A549 (cell line): ENCODE measurements at regions not wholly inside any gene's neighbourhood (a gene's known extent, or its start where the extent isn't known, plus 50 kb on each side); places are given as distances from the start of the nearest gene placed in this dataset.

Experiments used
- ATAC-seq, 2 experiments: fragments of 200-7000 bp in 1 of 2; fragments of >200 bp in 1 of 2; cut with Nextera tagmentation in 1 of 2; cut with Tn5 transposase in 1 of 2; 3 replicates each; pipeline versions ENCODE4 v1.8.0 to v1.9.1; 2018 to 2020; ENCODE audit warnings: mild to moderate bottlenecking in 1 of 2, moderate library complexity in 1 of 2
- CTCF ChIA-PET: fragments of 300-600 bp; sonication (Branson Sonifier 250); formaldehyde crosslinking; extraction: SDS; loops from one replicate; lab custom pipeline; 2021; ENCODE audit warnings: antibody characterized with exemption, inconsistent platforms; lab: Yijun Ruan, JAX
- POLR2A ChIA-PET: fragments of 350-600 bp; formaldehyde crosslinking; extraction: SDS; loops from one replicate; lab custom pipeline; 2021; ENCODE audit warnings: antibody characterized with exemption, inconsistent platforms; lab: Yijun Ruan, JAX
- DNase-seq, 2 experiments: peaks; one replicate each; pipeline versions ENCODE4 v3.0.0 to v3.0.0-alpha.2; 2011 to 2016; ENCODE audit warnings: low read depth in 1 of 2, low spot score in 1 of 2
- FAIRE-seq: peaks from 2 replicates; lab custom pipeline; 2011; peaks lifted over from hg19 to GRCh38; lab: Jason Lieb, UNC
- H3K27ac ChIP-seq, 2 experiments: fragments of >200 bp; sonication (Bioruptor Twin); formaldehyde crosslinking; 3 replicates each; pipeline ENCODE4 v1.5.1; 2016 to 2017
- H3K4me1 ChIP-seq: fragments of >200 bp; sonication (Bioruptor Twin); formaldehyde crosslinking; 3 replicates; pipeline ENCODE4 v1.6.1; 2016
- H3K4me2 ChIP-seq: fragments of >200 bp; sonication (Bioruptor Twin); formaldehyde crosslinking; 3 replicates; pipeline ENCODE4 v1.6.1; 2016
- H3K4me3 ChIP-seq: fragments of >200 bp; sonication (Bioruptor Twin); formaldehyde crosslinking; 3 replicates; pipeline ENCODE4 v1.5.1; 2016
- H3K9me3 ChIP-seq: fragments of >200 bp; sonication (Bioruptor Twin); formaldehyde crosslinking; 3 replicates; pipeline ENCODE4 v1.6.1; 2016
- BHLHE40 ChIP-seq: IDR thresholded peaks from 2 replicates; pipeline ENCODE4 v1.6.1; 2012; ENCODE audit warnings: low read depth, low read length, inconsistent platforms
- CBX8 ChIP-seq: fragments of 200-600 bp; sonication (generic); IDR thresholded peaks from 2 replicates; pipeline ENCODE4 v1.6.1; 2016
- CHD2 ChIP-seq: fragments of 150-350 bp; IDR thresholded peaks from 2 replicates; pipeline ENCODE4 v1.6.1; 2014; ENCODE audit warnings: low read length; ENCODE audit not compliant: partially characterized antibody
- EHMT2 ChIP-seq: fragments of 200-600 bp; sonication (generic); IDR thresholded peaks from 2 replicates; pipeline ENCODE4 v1.6.1; 2016; ENCODE audit warnings: antibody characterized with exemption, low read depth, mild to moderate bottlenecking, moderate library complexity
- ESRRA ChIP-seq: fragments of 150-350 bp; IDR thresholded peaks from 2 replicates; pipeline ENCODE4 v1.6.1; 2014; ENCODE audit warnings: mild to moderate bottlenecking, low read length, borderline replicate concordance
- FOSL2 ChIP-seq, 2 experiments: fragments of 450-650 bp in 1 of 2; fragments of >200 bp in 1 of 2; sonication (Bioruptor Twin) in 1 of 2; formaldehyde crosslinking; IDR thresholded peaks; 2 replicates each; pipeline versions ENCODE4 v1.5.0 to v1.6.1; 2016 to 2020; ENCODE audit warnings: mild to moderate bottlenecking in 1 of 2, moderate library complexity in 1 of 2
- HOXA7 ChIP-seq: fragments of 250-450 bp; sonication (Bioruptor Pico); IDR thresholded peaks from 2 replicates; pipeline ENCODE4 v1.5.0; 2020; ENCODE audit warnings: mild to moderate bottlenecking, moderate library complexity
- HOXB5 ChIP-seq: fragments of 250-450 bp; sonication (Bioruptor Pico); IDR thresholded peaks from 2 replicates; pipeline ENCODE4 v1.5.0; 2020; ENCODE audit warnings: mild to moderate bottlenecking, moderate library complexity
- JUN ChIP-seq, 2 experiments: fragments of >200 bp; sonication (Bioruptor Twin); formaldehyde crosslinking; IDR thresholded peaks; 2 replicates in 1 of 2; 3 replicates in 1 of 2; pipeline ENCODE4 v1.6.1; 2016 to 2017
- JUNB ChIP-seq: fragments of >200 bp; sonication (Bioruptor Twin); formaldehyde crosslinking; IDR thresholded peaks from 2 replicates; pipeline ENCODE4 v1.6.1; 2016
- KDM1A ChIP-seq: fragments of 200-600 bp; sonication (generic); IDR thresholded peaks from 2 replicates; pipeline ENCODE4 v1.6.1; 2016; ENCODE audit warnings: low read depth, mild to moderate bottlenecking
- KDM5A ChIP-seq: fragments of 200-600 bp; sonication (generic); IDR thresholded peaks from 2 replicates; pipeline ENCODE4 v1.6.1; 2016; ENCODE audit warnings: antibody characterized with exemption, mild to moderate bottlenecking
- MAZ ChIP-seq: fragments of 150-350 bp; IDR thresholded peaks from 2 replicates; pipeline ENCODE4 v1.6.1; 2014; ENCODE audit warnings: antibody characterized with exemption, low read depth, low read length, borderline replicate concordance
- MYC ChIP-seq: IDR thresholded peaks from 2 replicates; pipeline ENCODE4 v1.6.1; 2012; ENCODE audit warnings: mild to moderate bottlenecking, inconsistent platforms, low read length, improper control_type of control experiment, borderline replicate concordance
- NPAS2 ChIP-seq: fragments of 250-450 bp; sonication (Bioruptor Pico); IDR thresholded peaks from 2 replicates; pipeline ENCODE4 v1.8.0; 2022; ENCODE audit warnings: mild to moderate bottlenecking, moderate library complexity, borderline replicate concordance
- NR3C1 ChIP-seq: fragments of >200 bp; sonication (Bioruptor Twin); formaldehyde crosslinking; IDR thresholded peaks from 3 replicates; pipeline ENCODE4 v1.6.1; 2017
- PHF8 ChIP-seq: fragments of 200-600 bp; sonication (generic); IDR thresholded peaks from 2 replicates; pipeline ENCODE4 v1.6.1; 2016; ENCODE audit warnings: low read depth, mild to moderate bottlenecking, antibody characterized with exemption, moderate library complexity, borderline replicate concordance
- RAD21 ChIP-seq, 2 experiments: fragments of >200 bp in 1 of 2; sonication (Bioruptor Twin) in 1 of 2; formaldehyde crosslinking in 1 of 2; IDR thresholded peaks in 1 of 2; conservative IDR thresholded peaks in 1 of 2; 2 replicates in 1 of 2; 3 replicates in 1 of 2; pipeline ENCODE4 v1.6.1; 2012 to 2018; ENCODE audit warnings: inconsistent platforms in 1 of 2
- RARB ChIP-seq: fragments of 250-450 bp; sonication (Bioruptor Pico); IDR thresholded peaks from 2 replicates; pipeline ENCODE4 v1.8.0; 2021; ENCODE audit warnings: mild to moderate bottlenecking, moderate library complexity
- RCOR1 ChIP-seq: fragments of 150-350 bp; IDR thresholded peaks from 2 replicates; pipeline ENCODE4 v1.6.1; 2014; ENCODE audit warnings: antibody characterized with exemption, low read length, low read depth
- RNF2 ChIP-seq: fragments of 200-600 bp; sonication (generic); IDR thresholded peaks from 2 replicates; pipeline ENCODE4 v1.6.1; 2016; ENCODE audit warnings: low read depth, mild to moderate bottlenecking, antibody characterized with exemption, moderate library complexity, borderline replicate concordance
- SREBF2 ChIP-seq: fragments of 450-650 bp; IDR thresholded peaks from 2 replicates; pipeline ENCODE4 v1.6.1; 2014; ENCODE audit warnings: mild to moderate bottlenecking, moderate library complexity
- TP53 ChIP-seq: fragments of 250-450 bp; sonication (Bioruptor Pico); IDR thresholded peaks from 2 replicates; pipeline ENCODE4 v1.5.0; 2021; ENCODE audit warnings: mild to moderate bottlenecking, moderate library complexity
- ZC3H11A ChIP-seq: fragments of 450-650 bp; IDR thresholded peaks from 2 replicates; pipeline ENCODE4 v1.6.1; 2014; ENCODE audit warnings: antibody characterized with exemption, mild to moderate bottlenecking
- ZFP36 ChIP-seq: fragments of 450-650 bp; IDR thresholded peaks from 2 replicates; pipeline ENCODE4 v1.6.1; 2014; ENCODE audit warnings: borderline replicate concordance; ENCODE audit not compliant: partially characterized antibody
- WGBS: methylation state at CpG from one replicate; pipeline ENCODE4 v1.1.6; 2017; ENCODE audit errors: missing lambda C conversion rate; 5-methylcytosine and 5-hydroxymethylcytosine counted together
- TF ChIP-seq, protein P1 (sequence below): fragments of 250-450 bp; sonication (Bioruptor Pico); IDR thresholded peaks from 2 replicates; pipeline ENCODE4 v1.5.0; 2021; ENCODE audit warnings: mild to moderate bottlenecking, moderate library complexity, borderline replicate concordance
- TF ChIP-seq, protein P2 (sequence below): fragments of >200 bp; sonication (Bioruptor Twin); formaldehyde crosslinking; IDR thresholded peaks from 2 replicates; pipeline ENCODE4 v1.6.1; 2016
- TF ChIP-seq, protein P3 (sequence below): fragments of 450-650 bp; IDR thresholded peaks from 2 replicates; pipeline ENCODE4 v1.6.1; 2014; ENCODE audit warnings: antibody characterized with exemption
- TF ChIP-seq, protein P4 (sequence below): IDR thresholded peaks from 2 replicates; pipeline ENCODE4 v1.6.1; 2012
- TF ChIP-seq, protein P5 (sequence below): IDR thresholded peaks from 2 replicates; pipeline ENCODE4 v1.6.1; 2012; ENCODE audit warnings: low read depth, borderline replicate concordance

DNA sequence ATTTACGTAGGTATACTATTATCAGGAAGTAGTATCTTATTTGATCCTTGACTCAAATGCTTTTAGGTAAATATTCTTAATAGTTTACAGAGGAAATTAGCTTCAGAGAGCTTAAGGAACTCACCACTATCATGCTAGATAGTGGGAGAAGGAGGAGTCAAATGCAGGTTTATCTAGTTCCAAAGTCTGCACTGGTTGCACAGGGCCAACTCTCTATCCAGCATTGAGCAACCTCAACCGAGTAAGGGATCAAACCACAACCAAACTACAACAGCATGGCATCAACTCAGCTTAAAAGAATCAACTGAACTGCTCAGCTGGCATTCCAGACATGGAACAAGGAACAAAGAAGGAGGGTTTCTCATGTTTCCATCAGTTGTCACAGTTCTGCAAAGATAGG lies 306.0 kb downstream of the MAF start:
- 17% methylated on average over 2 of the region's 2 CpGs for WGBS
- no peaks in the 10 kb centered on the region for H3K4me1 ChIP-seq
- no peak for ATAC-seq
- no peak for FAIRE-seq
- TF ChIP-seq, protein P1, sequence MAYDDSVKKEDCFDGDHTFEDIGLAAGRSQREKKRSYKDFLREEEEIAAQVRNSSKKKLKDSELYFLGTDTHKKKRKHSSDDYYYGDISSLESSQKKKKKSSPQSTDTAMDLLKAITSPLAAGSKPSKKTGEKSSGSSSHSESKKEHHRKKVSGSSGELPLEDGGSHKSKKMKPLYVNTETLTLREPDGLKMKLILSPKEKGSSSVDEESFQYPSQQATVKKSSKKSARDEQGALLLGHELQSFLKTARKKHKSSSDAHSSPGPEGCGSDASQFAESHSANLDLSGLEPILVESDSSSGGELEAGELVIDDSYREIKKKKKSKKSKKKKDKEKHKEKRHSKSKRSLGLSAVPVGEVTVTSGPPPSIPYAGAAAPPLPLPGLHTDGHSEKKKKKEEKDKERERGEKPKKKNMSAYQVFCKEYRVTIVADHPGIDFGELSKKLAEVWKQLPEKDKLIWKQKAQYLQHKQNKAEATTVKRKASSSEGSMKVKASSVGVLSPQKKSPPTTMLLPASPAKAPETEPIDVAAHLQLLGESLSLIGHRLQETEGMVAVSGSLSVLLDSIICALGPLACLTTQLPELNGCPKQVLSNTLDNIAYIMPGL (CRISPR knock-in tag) = no peak
- TF ChIP-seq, protein P2, sequence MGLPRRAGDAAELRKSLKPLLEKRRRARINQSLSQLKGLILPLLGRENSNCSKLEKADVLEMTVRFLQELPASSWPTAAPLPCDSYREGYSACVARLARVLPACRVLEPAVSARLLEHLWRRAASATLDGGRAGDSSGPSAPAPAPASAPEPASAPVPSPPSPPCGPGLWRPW = no peak
- no peak for TF ChIP-seq EHMT2
- TF ChIP-seq NR3C1 = no peak
- no peak for TF ChIP-seq NPAS2 (CRISPR knock-in tag)
- TF ChIP-seq JUN (IDR thresholded peaks at IDR 0.05) = no peak
- TF ChIP-seq CHD2 = no peak
- no peak for TF ChIP-seq CBX8
- TF ChIP-seq TP53 (CRISPR knock-in tag) = no peak
- TF ChIP-seq ESRRA = no peak
- no peak for TF ChIP-seq KDM5A
- no peak for TF ChIP-seq RCOR1
- TF ChIP-seq ZFP36 = no peak
- TF ChIP-seq RARB (CRISPR knock-in tag) = no peak
- no peak for TF ChIP-seq SREBF2
- H3K4me2 ChIP-seq = no peak overlapping the region
- no peaks in the 10 kb centered on the region for H3K9me3 ChIP-seq
- ChIA-PET POLR2A (no interaction called here), CTCF (no interaction called here)
- H3K27ac ChIP-seq = no peak overlapping the region
- DNase-seq = no peak
- H3K4me3 ChIP-seq = no peak overlapping the region

DNA sequence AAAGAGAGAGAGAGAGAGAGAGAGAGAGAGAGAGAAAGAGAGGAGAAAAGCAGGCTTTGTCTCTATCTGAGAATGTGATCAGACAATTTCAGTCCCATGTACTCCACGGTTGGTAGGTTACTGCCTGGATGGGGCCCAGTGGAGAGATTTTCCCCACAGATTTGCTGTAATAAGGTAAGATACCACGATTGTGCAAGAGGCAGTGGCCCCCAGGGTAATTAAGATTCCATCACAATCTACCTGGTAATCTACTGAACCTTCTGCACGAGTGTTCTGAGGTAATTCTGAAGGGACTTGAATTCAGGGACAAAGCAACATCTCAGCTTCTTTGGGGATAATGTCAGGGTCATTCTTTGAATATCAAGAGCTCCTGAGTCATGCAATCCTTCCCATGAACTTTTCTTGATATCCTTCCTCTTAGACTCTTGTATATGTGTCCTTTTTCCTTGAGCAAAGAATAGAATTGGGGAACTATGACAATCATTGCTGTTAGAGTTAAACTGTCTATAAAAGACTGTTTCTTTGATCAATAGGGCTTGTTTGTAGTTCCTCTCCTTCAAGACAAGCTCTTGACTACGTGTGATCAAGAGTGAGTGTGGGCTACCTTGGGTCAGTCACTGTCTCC lies 306.6 kb downstream of the MAF start:
- ChIA-PET POLR2A (no interaction called here), CTCF (no interaction called here)
- no peak for ATAC-seq
- no peak overlapping the region for H3K27ac ChIP-seq
- H3K4me3 ChIP-seq = no peak overlapping the region
- no peaks in the 10 kb centered on the region for H3K9me3 ChIP-seq
- no peak for DNase-seq
- H3K4me1 ChIP-seq = no peaks in the 10 kb centered on the region
- H3K4me2 ChIP-seq = no peak overlapping the region
- no peak for FAIRE-seq
- WGBS = 12% methylated on average over 4 of the region's 4 CpGs
- TF ChIP-seq BHLHE40 (no peak), ZC3H11A (no peak), NPAS2 (CRISPR knock-in tag) (no peak), FOSL2 (IDR thresholded peaks at IDR 0.05) (no peak), FOSL2 (CRISPR knock-in tag; IDR thresholded peaks at IDR 0.05) (no peak), JUN (IDR thresholded peaks at IDR 0.05) (no peak), HOXA7 (CRISPR knock-in tag) (no peak), RNF2 (no peak), JUNB (no peak), CHD2 (no peak), PHF8 (no peak), MAZ (no peak), RAD21 (conservative IDR thresholded peaks at IDR 0.05 in 1 of 2, IDR thresholded peaks at IDR 0.05 in 1 of 2) (no peak), KDM1A (no peak), SREBF2 (no peak), MYC (no peak), HOXB5 (CRISPR knock-in tag) (no peak)
- TF ChIP-seq, protein P3, sequence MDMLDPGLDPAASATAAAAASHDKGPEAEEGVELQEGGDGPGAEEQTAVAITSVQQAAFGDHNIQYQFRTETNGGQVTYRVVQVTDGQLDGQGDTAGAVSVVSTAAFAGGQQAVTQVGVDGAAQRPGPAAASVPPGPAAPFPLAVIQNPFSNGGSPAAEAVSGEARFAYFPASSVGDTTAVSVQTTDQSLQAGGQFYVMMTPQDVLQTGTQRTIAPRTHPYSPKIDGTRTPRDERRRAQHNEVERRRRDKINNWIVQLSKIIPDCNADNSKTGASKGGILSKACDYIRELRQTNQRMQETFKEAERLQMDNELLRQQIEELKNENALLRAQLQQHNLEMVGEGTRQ = no peak
- TF ChIP-seq, protein P4, sequence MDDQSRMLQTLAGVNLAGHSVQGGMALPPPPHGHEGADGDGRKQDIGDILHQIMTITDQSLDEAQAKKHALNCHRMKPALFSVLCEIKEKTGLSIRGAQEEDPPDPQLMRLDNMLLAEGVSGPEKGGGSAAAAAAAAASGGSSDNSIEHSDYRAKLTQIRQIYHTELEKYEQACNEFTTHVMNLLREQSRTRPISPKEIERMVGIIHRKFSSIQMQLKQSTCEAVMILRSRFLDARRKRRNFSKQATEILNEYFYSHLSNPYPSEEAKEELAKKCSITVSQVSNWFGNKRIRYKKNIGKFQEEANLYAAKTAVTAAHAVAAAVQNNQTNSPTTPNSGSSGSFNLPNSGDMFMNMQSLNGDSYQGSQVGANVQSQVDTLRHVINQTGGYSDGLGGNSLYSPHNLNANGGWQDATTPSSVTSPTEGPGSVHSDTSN = no peak
- TF ChIP-seq, protein P5, sequence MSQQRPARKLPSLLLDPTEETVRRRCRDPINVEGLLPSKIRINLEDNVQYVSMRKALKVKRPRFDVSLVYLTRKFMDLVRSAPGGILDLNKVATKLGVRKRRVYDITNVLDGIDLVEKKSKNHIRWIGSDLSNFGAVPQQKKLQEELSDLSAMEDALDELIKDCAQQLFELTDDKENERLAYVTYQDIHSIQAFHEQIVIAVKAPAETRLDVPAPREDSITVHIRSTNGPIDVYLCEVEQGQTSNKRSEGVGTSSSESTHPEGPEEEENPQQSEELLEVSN = no peak
